Right atrium auricular region (tissue), 2 donors: ENCODE measurements at regions not wholly inside any gene's neighbourhood (a gene's known extent, or its start where the extent isn't known, plus 50 kb on each side); places are given as distances from the start of the nearest gene placed in this dataset.

Source experiments
- microRNA counts, 2 donors: library from miRNA; unstranded; fragments of <30 nt; microRNA quantifications; one replicate each; lab custom pipeline; 2016 to 2017
- microRNA-seq, 2 donors: library from miRNA; unstranded; fragments of <30 nt; microRNA quantifications; one replicate each; pipeline ENCODE4, GENCODE V29; 2016 to 2017; ENCODE audit warnings: borderline number of aligned reads in 2 of 2, borderline replicate concordance in 1 of 2

MicroRNAs encoded in the stretch of these regions (microRNA counts, 767-probe panel; counts per million panel counts)
- 0 to 697 counts per million in 2 donors for microRNA hsa-miR-548i (lab: Ali Mortazavi, UCI)

Small RNA genes in the stretch of these regions (microRNA-seq; reads per million reads assigned to microRNA genes)
- gene MIR548I1 = 0 reads per million in 2 donors
